Neural progenitor cell (in vitro differentiated cells): ENCODE measurements at regions not wholly inside any gene's neighbourhood (a gene's known extent, or its start where the extent isn't known, plus 50 kb on each side); places are given as distances from the start of the nearest gene placed in this dataset.

Experiments used
- EZH2 ChIP-seq: fragments of 200-600 bp; sonication (generic); IDR thresholded peaks from 2 replicates; pipeline ENCODE4 v1.6.1; 2017; ENCODE audit warnings: antibody characterized with exemption, mild to moderate bottlenecking, moderate library complexity
- TF ChIP-seq, protein P1 (sequence below): fragments of 200-600 bp; sonication (generic); IDR thresholded peaks from 2 replicates; pipeline ENCODE4 v1.5.1; 2017; ENCODE audit warnings: antibody characterized with exemption, mild to moderate bottlenecking

DNA sequence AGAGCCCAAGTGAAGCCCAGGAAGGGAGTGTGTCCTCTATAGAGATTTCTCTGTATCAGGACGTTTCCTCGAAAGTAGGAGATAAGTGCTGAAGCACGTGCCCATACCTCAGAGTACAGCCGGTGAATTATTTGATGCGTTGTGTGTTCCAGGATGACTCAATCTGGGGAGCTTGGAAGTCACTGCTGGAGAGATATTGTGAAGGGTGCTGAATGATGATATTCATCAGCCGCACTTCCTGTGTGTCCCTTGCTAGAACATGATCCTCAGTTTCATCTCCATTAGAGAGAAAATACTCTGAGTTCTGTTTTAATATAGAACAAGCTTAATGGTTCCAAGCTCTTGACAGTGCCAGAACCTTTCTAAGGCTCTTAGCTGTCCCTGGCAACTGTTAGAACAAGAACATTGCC is 402.3 kb upstream of the ADAMTSL1 start:
- TF ChIP-seq, protein P1, sequence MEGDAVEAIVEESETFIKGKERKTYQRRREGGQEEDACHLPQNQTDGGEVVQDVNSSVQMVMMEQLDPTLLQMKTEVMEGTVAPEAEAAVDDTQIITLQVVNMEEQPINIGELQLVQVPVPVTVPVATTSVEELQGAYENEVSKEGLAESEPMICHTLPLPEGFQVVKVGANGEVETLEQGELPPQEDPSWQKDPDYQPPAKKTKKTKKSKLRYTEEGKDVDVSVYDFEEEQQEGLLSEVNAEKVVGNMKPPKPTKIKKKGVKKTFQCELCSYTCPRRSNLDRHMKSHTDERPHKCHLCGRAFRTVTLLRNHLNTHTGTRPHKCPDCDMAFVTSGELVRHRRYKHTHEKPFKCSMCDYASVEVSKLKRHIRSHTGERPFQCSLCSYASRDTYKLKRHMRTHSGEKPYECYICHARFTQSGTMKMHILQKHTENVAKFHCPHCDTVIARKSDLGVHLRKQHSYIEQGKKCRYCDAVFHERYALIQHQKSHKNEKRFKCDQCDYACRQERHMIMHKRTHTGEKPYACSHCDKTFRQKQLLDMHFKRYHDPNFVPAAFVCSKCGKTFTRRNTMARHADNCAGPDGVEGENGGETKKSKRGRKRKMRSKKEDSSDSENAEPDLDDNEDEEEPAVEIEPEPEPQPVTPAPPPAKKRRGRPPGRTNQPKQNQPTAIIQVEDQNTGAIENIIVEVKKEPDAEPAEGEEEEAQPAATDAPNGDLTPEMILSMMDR: no peak
- TF ChIP-seq EZH2: no peak
